NCI-H1694 treated with DMSO at 0.1 percent for 48 hours (cell line): ENCODE measurements at regions not wholly inside any gene's neighbourhood (a gene's known extent, or its start where the extent isn't known, plus 50 kb on each side); places are given as distances from the start of the nearest gene placed in this dataset.
A peak's percentile ranks its signal among the peaks of the same experiment; 100 is the strongest.

Experiments
- DNase-seq: peaks from one replicate; lab custom pipeline; 2025; lab: John Stamatoyannopoulos, UW

DNA sequence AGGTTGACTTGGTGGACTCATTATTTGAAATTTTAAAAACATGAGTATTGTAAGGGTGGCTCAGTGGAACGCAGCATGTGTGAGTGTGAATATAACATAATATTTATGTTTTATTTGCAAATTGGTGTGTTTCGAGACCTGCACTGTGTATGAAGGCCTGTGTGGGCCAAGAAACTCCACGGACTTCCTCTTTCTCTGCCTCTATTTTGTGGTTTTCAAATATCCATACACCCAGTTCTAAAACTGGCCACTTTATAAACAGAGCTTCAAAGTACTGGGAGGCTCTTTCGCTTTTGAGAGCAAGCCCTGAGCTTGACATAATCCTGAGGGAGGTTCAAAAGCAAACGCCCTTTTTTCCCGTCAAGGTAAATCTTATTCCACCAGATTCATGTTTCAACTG is 187.7 kb downstream of the GPAT3 start:
- DNase-seq: no peak

DNA sequence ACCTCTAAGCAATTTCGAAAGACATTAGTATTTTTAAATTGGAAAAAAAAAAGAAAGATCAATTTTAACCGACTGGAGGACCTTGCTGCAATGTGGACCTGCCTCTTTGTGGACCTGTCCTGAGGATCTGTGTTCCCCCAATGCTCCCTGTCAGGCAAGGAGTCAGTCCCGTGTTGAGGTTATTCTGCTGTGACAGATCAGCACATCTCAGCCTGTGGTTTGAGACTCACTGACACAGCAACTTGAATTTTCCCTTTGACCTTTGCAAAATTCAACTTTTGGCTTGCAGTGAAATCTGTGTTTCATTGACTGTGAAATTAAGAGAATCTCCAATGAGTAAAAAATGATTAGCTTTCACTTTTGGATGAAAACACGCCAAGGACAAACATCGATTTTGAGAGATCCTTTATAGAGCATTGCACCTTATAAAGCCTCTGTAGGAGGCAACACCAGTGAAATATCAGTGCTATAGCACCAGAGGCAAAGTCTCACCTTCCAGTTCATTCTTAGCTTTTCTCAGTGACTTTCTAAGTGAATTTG is 186.9 kb downstream of the GPAT3 start:
- no peak for DNase-seq

- DNase-seq: no peak
Measured at GRCh38 chr4:83716874-83717273, 181.0 kb downstream of the GPAT3 start.

- DNase-seq: no peak
Measured at GRCh38 chr4:83712890-83713289, 177.0 kb downstream of the GPAT3 start.

- DNase-seq: peak; percentile 76
Measured at GRCh38 chr4:83709627-83710026, 173.7 kb downstream of the GPAT3 start.

DNA sequence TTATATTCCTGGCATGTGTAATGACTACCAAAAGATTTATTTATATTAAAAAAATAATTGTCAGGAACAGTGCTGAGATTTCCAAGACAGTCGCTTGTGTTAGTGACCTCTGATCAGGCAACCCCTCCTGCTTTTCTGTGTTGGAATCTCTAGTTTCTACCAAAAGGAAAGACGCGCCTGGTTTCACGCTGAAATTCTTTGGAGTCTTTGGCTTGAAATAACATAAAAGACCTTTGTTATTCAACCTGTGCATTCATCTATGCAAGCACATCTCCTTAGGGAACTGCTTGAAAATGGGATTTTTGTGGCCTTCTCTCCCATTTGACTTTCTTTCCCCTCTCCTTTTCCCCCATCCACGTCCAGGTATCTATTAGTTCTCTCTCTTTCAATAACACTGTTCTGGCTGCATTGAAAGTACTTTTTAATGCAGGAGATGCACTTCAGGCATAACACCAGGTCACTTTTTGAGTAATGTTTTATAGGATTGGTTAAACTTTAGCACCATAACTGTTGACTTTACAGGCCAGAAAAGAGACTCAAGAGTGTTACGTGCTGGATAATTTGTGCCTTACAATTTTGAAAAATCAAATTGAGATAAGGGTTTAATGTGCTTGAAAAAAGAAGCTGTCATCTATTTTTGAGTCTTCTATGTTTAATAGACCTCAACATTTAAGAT is 172.7 kb downstream of the GPAT3 start:
- DNase-seq: no peak

DNA sequence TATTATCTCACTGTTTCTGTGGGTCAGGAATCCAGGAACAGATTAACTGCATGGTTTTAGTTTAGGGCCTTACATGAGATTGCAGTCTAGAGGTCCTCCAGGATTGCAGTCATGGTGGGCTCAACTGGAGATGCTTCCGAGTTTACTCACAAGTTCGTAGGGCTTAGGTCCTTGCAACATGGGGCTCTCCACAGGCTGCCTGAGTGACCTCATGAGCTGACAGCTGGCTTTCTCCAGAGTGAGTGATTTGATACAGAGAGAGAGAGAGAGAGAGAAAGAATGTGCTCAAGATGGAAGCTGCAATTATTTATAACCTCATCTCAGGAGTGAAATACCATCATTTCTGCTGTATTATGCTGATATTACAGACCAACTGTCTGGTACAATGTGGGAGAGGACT is 168.9 kb downstream of the GPAT3 start:
- DNase-seq: no peak

- DNase-seq: no peak
Measured at GRCh38 chr4:83703752-83704151, 167.8 kb downstream of the GPAT3 start.

- DNase-seq: no peak
Measured at GRCh38 chr4:83701041-83701440, 165.1 kb downstream of the GPAT3 start.

GRCh38 chr4:83699358-83699757 is 163.4 kb downstream of the GPAT3 start:
- no peak for DNase-seq

GRCh38 chr4:83692028-83692427 is 156.1 kb downstream of the GPAT3 start:
- DNase-seq: no peak

GRCh38 chr4:83686166-83686565 is 150.3 kb downstream of the GPAT3 start:
- DNase-seq: no peak

- DNase-seq: no peak
Measured at GRCh38 chr4:83679692-83680091, 143.8 kb downstream of the GPAT3 start.

GRCh38 chr4:83679254-83679653 is 143.3 kb downstream of the GPAT3 start:
- DNase-seq: no peak

GRCh38 chr4:83677656-83678055 is 141.7 kb downstream of the GPAT3 start:
- DNase-seq: no peak

- no peak for DNase-seq
Measured at GRCh38 chr4:83664741-83665140, 128.8 kb downstream of the GPAT3 start.

DNA sequence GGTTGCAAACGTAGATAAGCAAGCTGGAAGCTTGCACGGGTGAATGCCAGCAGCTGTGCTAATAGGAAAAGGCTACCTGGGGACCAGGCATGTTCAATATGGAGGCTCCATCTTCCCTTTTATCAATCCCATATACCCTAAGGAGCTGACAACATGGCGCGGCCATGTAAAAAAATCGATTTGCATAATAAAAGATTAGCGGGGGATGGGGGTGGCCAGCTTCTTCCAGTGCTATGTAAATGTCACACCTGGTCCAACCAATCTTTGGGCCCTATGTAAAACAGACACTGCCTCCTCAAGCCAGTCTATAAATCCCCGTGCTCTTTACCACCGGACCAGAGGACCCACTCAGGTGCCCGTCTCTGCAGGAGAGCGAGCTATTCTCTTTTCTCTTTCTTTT is 128.2 kb downstream of the GPAT3 start:
- DNase-seq: no peak

- no peak for DNase-seq
Measured at GRCh38 chr4:83662204-83662603, 126.3 kb downstream of the GPAT3 start.

GRCh38 chr4:83661359-83661758 is 125.5 kb downstream of the GPAT3 start:
- DNase-seq: no peak

GRCh38 chr4:83660578-83660977 is 124.7 kb downstream of the GPAT3 start:
- no peak for DNase-seq

DNA sequence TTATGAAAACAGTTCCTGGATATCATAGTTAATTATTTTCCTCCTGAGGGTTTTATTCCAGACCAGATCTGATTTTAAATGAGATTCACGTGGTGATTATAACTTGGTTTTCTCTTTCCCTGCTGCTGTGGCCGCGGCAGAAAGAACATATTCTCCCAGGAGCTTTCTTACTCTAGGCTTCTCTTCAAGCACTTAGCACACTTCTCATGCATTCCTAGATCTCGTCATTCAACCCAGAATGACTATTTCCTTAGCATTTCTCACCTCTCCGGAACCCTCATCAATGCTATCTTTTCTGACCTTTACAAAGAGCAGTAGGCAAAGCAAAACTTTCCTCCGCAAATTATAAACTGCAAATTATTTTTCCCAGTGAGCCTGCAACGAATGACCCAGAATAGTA is 122.9 kb downstream of the GPAT3 start:
- DNase-seq: no peak

DNA sequence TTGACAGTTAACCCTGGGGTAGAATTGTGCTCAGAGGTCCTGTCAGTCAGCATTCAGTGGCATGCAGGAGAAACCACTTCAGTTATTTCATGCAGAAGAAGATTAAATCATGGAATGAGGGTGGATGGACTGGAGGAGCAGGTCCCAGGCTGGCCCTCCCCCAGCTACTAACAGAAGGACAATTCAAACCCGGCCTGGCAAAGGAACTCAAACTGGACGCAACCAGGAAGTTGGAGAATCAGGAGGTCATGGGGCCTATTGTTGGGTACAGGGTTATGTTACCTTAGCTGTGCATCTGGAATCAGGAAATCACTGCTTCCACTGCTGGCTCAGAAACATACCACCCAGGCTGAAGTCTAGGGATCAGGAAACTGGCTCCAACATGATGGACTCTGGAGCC is 121.4 kb downstream of the GPAT3 start:
- no peak for DNase-seq
